ENCODE measurements at regions not wholly inside any gene's neighbourhood (a gene's known extent, or its start where the extent isn't known, plus 50 kb on each side); places are given as distances from the start of the nearest gene placed in this dataset.

GRCh38 chr11:92324890-92325289, 100.3 kb downstream of the FAT3 start:
- DNase-seq, result no peak

GRCh38 chr11:92325416-92325815, 100.8 kb downstream of the FAT3 start:
- DNase-seq, result no peak

GRCh38 chr11:92329137-92329536, 104.5 kb downstream of the FAT3 start:
- peak; percentile 11 for DNase-seq

GRCh38 chr11:92329646-92330045, 105.0 kb downstream of the FAT3 start:
- DNase-seq, result no peak

DNA sequence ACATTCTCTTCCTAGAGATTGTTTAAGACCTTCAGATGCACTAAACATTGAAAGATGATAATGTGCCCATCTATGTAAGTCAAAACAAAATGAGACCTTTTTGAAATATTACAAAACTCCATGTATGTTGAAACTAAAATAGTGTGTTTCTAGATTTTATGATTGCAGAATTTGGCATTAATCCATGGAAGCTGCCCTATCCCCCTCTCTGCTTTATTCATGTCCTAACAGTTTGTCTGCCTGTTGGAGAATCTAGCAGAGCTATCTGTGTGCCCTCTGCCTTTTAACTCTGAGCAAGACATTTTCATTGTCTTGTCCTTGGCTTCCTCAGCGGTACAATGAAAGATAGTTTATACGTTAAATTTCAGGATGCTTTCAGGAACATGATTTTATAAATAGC, 105.5 kb downstream of the FAT3 start:
- DNase-seq, result no peak

DNA sequence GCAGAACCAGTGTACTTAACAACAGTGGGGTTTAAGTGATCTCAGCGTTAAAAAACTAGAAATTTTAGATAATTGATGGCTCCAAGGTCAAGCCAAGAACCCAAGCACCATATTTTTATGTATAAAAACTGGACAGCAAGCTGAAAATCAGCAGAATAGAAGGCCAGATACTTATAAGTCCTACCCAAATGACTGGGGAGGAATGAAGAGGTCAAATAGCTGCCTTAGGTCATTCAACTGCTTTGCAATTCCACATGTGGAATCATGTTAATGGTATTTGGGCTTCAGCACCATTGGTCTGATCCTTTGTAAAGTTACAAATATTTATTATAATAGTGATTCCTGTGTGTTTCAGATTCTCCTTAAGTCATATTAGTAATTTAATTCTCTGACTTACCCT, 108.4 kb downstream of the FAT3 start:
- no peak for DNase-seq

DNA sequence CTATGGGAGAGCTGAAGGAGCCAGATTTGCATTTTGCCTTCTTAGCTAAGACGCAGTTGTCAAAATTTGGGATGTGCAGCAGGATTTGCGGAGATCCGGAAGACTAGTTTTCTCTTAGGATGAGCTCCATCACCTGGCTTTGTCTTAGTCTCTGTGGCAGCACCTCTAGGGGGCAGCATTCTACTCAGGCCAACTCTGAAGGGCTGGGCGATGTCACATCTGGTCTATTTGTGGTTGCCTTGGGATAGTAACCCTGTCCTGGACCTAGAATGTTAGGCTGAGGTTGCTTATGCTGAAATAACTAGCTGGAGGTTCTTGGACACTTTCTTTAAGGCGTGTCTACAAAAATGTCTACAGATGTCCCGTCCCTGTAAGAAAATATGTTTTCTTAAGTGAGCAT, 116.2 kb downstream of the FAT3 start:
- DNase-seq, result no peak

DNA sequence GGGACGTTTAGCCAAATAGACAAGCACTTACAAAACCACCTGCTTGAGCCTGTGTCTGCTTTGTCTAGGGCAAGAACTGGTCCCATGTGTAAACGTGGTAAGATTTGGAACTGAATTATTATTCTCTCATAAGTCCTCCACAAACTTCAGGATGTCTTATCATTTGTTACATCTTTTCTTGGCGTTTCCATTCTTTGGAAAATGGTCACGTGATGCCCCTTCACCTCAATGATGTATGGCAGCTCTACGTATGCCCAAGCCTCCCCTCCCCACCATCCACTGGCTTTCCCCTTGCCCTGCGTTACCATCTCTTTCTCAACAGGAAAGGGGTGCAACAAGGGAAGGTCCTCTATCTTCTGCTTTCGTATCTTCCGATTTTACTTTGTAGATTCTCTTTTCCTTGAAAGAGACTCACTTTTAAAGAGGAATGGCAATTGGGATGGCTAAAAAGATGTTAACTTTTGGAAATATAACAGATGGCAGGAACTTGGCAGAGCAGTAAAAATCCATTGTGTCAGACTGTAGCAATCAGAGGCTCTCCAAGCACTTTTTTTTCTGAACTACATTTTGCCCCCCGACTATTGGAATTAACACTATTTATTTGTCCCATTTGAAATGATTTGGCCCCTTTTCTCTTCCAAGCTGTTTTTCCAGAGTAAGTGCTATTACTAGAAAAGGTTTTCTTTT, 117.6 kb downstream of the FAT3 start:
- DNase-seq, result no peak

DNA sequence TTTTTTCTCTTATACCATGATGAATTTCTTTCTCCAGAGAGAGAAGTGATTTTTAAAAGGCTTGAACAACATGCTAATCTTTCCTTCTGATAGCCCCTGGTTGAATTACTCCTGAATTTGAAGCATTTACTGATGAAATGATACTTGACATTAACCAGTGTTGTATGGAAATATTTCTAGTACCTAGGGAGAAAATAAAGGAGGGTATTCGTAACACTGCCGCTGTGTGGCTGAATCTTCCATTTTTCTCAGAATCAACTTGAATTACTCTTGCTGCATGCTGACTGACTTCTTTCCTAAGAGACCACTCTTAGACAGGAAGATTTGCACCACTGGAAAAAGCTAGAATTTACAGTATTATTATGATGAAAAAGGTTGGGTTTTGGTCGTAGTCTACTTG, 118.3 kb downstream of the FAT3 start:
- DNase-seq, result no peak

- no peak for DNase-seq
Measured at GRCh38 chr11:92346220-92346619, 121.6 kb downstream of the FAT3 start.

DNA sequence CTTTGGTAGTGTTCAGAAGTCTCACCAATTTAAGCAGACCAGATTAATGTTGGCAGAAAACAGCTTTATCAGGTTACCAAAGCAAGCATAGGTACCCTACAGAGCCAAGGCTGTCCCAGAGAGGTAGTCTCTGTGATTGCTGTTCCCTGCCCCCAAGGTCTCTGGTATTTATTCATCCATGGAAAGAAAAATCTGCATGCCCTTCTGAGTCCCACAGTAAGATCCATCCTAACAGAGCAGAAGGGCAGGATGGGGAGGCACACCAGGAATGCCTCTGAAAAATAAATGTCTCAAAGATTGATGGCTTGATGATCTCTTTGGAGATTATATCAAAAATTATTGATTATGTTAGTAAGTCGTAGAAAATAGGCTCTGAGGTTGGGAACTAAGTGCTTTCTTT, 122.8 kb downstream of the FAT3 start:
- no peak for DNase-seq

GRCh38 chr11:92349486-92350156, 125.0 kb downstream of the FAT3 start:
- DNase-seq, result no peak

GRCh38 chr11:92357344-92357743, 132.7 kb downstream of the FAT3 start:
- no peak for DNase-seq

- no peak for DNase-seq
Measured at GRCh38 chr11:92357841-92358240, 133.2 kb downstream of the FAT3 start.

GRCh38 chr11:92361551-92361950, 136.9 kb downstream of the FAT3 start:
- DNase-seq, result no peak

GRCh38 chr11:92362989-92363388, 138.4 kb downstream of the FAT3 start:
- no peak for DNase-seq

DNA sequence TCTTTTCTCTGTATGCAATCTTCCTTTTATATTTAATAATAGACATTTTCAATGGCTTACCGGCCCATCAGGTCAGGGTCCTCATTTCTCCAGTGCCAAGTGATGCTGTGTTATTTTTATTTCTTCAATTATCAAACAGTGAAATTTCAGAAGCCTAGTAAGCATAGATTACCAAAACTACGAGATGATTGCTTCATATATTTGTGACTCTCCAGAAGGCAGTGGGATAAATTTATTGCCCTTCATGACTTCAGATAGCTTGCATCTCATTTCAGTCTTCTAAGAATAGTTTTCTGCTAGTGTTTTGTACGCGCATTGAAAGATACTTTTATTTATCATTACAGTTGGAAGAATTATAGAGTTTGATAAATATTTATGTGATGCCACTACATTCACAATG, 139.6 kb downstream of the FAT3 start:
- DNase-seq, result no peak

DNA sequence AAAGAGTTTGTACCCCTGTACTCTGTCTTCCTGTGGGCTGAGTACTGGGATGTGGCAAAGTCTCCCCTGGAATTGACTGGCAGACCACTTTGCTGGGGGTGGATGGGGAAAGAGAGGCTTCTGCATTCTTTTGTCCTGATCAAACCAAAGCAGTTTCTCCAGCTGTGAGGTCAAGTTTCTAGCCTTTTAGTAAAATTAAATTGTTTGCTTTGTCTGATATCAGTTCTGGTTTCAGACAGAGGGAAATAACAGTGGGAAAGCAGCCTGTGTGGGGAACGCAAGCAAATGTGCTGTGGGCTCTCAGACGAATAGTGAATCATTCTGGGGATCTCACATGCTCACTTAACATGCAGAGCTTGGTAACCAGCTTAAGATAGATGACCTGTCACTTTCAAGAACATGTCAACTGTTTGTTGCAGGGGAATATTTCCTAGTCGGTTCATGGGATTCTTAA, 151.6 kb downstream of the FAT3 start:
- DNase-seq, result no peak

GRCh38 chr11:92376680-92377079, 152.1 kb downstream of the FAT3 start:
- no peak for DNase-seq

- no peak for DNase-seq
Measured at GRCh38 chr11:92380882-92381281, 156.3 kb downstream of the FAT3 start.

GRCh38 chr11:92382311-92382710, 157.7 kb downstream of the FAT3 start:
- no peak for DNase-seq

GRCh38 chr11:92383430-92383829, 158.8 kb downstream of the FAT3 start:
- no peak for DNase-seq

DNA sequence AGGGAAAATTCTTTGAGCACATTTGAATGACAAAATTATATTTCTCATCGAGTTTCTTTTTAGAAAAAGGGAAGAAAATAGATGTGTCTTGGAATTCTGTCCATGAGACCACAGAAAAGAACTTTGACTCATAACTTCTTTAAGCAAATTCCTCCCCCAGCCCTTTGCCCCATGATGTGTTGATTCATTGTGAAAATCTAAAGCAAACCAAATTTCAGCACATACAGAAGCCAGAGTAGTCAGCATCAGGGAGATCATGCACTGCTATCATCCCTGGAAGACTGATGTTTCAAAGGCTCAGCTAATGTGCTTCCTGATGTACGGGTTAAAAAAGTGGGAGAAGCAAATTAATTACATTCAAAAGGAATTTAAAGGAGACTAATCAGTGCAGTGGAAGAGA, 159.7 kb downstream of the FAT3 start:
- no peak for DNase-seq

DNA sequence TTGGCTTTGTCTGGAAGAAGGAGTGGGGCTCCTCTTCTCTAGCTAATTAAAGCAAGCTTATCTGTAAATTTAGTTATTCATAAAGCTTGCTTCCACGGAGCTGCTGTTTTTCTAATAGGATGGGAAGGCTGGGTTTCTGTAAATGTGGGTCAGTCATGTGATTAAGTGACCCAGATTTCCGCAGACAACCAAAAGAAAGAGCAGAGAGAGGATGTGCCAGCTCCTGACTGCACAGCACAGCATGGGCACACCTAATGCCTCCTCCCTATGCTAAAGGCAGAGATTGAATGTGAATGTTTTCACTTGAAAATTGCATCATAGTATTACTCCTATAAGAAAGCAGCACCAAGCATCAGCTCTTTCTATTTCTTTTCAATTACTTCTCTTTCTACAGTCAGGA, 160.2 kb downstream of the FAT3 start:
- no peak for DNase-seq

- DNase-seq, result no peak
Measured at GRCh38 chr11:92386577-92386976, 162.0 kb downstream of the FAT3 start.
